ENCODE measurements at regions not wholly inside any gene's neighbourhood (a gene's known extent, or its start where the extent isn't known, plus 50 kb on each side); places are given as distances from the start of the nearest gene placed in this dataset.
A peak's percentile ranks its signal among the peaks of the same experiment; 100 is the strongest.

DNA sequence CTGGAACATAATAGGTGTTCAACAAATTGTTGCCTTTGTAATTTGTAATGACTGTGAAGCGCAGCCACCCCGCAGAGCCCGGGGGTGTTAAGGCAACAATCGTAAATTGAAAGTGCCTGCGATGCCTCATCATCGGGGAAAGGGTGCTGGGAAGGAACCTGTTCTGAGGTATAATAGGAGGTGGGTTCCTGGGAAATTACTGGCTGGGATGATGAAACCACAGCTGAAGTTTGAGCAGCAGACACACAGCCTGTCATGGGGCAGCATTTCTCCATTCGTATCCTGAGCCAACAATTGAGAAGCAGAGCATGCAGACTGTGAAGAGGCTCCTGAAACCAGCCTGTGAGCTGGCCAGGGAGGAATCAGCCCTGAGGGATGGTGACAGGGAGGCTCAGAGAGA lies 404.0 kb upstream of the MYT1L start:
- Histone ChIP-seq H3K9me2 (no peaks in the 10 kb centered on the region), H3K9ac (no peak overlapping the region), H3K4me3 (ENCODE audit: low read depth in 2 of 2, low read length in 1 of 2) (no peak overlapping the region), H3K9me3 (no peaks in the 10 kb centered on the region), H3K4me1 (ENCODE audit: control insufficient read depth in 1 of 2, insufficient read depth in 2 of 2, low read depth in 1 of 2, low read length in 1 of 2) (peaks cover 0 to 28% of the 10 kb centered on the region in 2 experiments; a peak in 2 of 4 replicates), H4K20me1 (ENCODE audit: insufficient read depth) (no peaks in the 10 kb centered on the region), H3K79me2 (ENCODE audit: insufficient read depth) (no peaks in the 10 kb centered on the region), H3K27ac (ENCODE audit: low read depth in 2 of 2, low read length in 1 of 2) (peak overlapping the region in 1 of 2 experiments; percentile 68; a peak in 2 of 4 replicates), H3K36me3 (replicated peaks in 1 of 2; ENCODE audit: control insufficient read depth in 1 of 2, insufficient read depth in 2 of 2, low read length in 1 of 2) (no peaks in the 10 kb centered on the region), H3F3A (replicated peaks; ENCODE audit: insufficient read depth) (no peaks in the 10 kb centered on the region), H3K4me2 (no peak overlapping the region), H3K27me3 (ENCODE audit: insufficient read depth) (no peaks in the 10 kb centered on the region), H2AFZ (ENCODE audit: low read depth) (no peak overlapping the region)
- TF ChIP-seq, protein P1, sequence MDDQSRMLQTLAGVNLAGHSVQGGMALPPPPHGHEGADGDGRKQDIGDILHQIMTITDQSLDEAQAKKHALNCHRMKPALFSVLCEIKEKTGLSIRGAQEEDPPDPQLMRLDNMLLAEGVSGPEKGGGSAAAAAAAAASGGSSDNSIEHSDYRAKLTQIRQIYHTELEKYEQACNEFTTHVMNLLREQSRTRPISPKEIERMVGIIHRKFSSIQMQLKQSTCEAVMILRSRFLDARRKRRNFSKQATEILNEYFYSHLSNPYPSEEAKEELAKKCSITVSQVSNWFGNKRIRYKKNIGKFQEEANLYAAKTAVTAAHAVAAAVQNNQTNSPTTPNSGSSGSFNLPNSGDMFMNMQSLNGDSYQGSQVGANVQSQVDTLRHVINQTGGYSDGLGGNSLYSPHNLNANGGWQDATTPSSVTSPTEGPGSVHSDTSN (IDR thresholded peaks at IDR 0.05), result no peak
- TF ChIP-seq MEF2A (IDR thresholded peaks at IDR 0.05; ENCODE audit: borderline replicate concordance, low read depth), result no peak
- DNase-seq, result peak; percentile 67
- ChIA-PET CTCF (no interaction called here), POLR2A (no interaction called here)
- 58% methylated on average over 7 of the region's 7 CpGs for WGBS (ENCODE audit: low lambda C conversion rate)

DNA sequence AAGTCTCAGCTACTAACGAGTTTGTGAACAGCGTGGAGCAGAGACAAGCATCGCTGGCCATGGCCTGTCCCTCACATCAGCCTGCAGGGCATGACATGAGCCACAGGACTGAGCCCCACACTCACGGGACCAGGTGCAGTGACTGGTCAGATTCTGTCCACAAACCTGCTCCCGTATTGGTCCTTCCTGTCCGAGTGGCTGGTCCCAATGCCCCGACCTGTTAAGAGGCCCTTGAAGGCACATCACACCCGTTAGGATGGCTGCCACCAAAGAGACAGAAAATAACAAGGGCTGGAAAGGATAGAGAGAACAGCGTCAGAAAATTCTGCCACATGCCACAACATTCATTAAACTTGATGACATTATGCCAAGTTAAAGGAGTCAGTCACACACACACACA lies 403.2 kb upstream of the MYT1L start:
- H3K27ac ChIP-seq (ENCODE audit: low read depth in 2 of 2, low read length in 1 of 2), result peak overlapping the region in 1 of 2 experiments; percentile 51; a peak in 1 of 4 replicates
- H3K4me3 ChIP-seq (ENCODE audit: low read depth in 2 of 2, low read length in 1 of 2), result no peak overlapping the region
- no peaks in the 10 kb centered on the region for H4K20me1 ChIP-seq (ENCODE audit: insufficient read depth)
- no peak for DNase-seq
- no peak overlapping the region for H3K4me2 ChIP-seq
- H2AFZ ChIP-seq (ENCODE audit: low read depth), result no peak overlapping the region
- ChIA-PET POLR2A (no interaction called here), CTCF (interaction anchor here (1.0 kb wide), 2 partner anchors 9 to 100 kb away, joined by 3 read pairs; no protein-coding TSS in a partner anchor)
- H3K9me3 ChIP-seq, result no peaks in the 10 kb centered on the region
- no peaks in the 10 kb centered on the region for H3K36me3 ChIP-seq (replicated peaks in 1 of 2; ENCODE audit: control insufficient read depth in 1 of 2, insufficient read depth in 2 of 2, low read length in 1 of 2)
- H3K4me1 ChIP-seq (ENCODE audit: control insufficient read depth in 1 of 2, insufficient read depth in 2 of 2, low read depth in 1 of 2, low read length in 1 of 2), result peaks cover 0 to 28% of the 10 kb centered on the region in 2 experiments; a peak in 2 of 4 replicates
- WGBS (ENCODE audit: low lambda C conversion rate), result 26% methylated on average over 9 of the region's 9 CpGs
- TF ChIP-seq MXI1 (IDR thresholded peaks at IDR 0.05; ENCODE audit: low read depth, low read length), result no peak
- no peak for TF ChIP-seq SMC3 (IDR thresholded peaks at IDR 0.05; ENCODE audit: low read depth, low read length)
- no peak for TF ChIP-seq FOSL2 (IDR thresholded peaks at IDR 0.05; ENCODE audit: borderline replicate concordance, low read depth)
- no peak for TF ChIP-seq CHD2 (IDR thresholded peaks at IDR 0.05; ENCODE audit: low read length, partially characterized antibody)
- no peak for TF ChIP-seq RFX5 (IDR thresholded peaks at IDR 0.05; ENCODE audit: low read length)
- no peaks in the 10 kb centered on the region for H3K27me3 ChIP-seq (ENCODE audit: insufficient read depth)
- H3K79me2 ChIP-seq (ENCODE audit: insufficient read depth), result no peaks in the 10 kb centered on the region
- no peaks in the 10 kb centered on the region for H3K9me2 ChIP-seq
- no peak overlapping the region for H3K9ac ChIP-seq
- no peaks in the 10 kb centered on the region for H3F3A ChIP-seq (replicated peaks; ENCODE audit: insufficient read depth)

DNA sequence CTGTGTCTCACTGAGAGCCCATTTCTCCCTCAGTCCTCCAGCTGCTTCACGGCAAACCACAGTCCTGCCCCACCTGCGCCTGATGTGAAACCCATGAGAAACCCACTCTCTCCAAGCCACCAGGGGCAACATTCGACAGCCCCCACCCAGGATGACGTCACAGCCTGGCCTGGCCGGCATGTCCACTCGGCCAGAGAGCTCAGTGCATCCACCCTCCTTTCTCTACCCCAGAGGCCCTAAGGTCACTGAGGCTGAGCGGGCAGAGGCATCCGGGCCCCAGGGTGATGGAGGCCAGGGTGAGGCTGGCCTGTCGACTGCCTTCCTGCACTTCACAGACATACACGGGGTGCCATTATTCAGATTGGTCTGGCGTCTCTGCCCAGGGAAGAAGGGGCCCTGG lies 402.7 kb upstream of the MYT1L start:
- H3K79me2 ChIP-seq (ENCODE audit: insufficient read depth), result no peaks in the 10 kb centered on the region
- TF ChIP-seq SIN3A (IDR thresholded peaks at IDR 0.05; ENCODE audit: borderline replicate concordance, low read depth, low read length), result no peak
- no peak for TF ChIP-seq GATA2 (CRISPR knock-in tag; IDR thresholded peaks at IDR 0.05)
- no peak for TF ChIP-seq SMC3 (IDR thresholded peaks at IDR 0.05; ENCODE audit: low read depth, low read length)
- TF ChIP-seq, protein P1 (IDR thresholded peaks at IDR 0.05), result no peak
- no peak for TF ChIP-seq RXRA (IDR thresholded peaks at IDR 0.05; ENCODE audit: borderline replicate concordance, low read depth)
- no peak for TF ChIP-seq TCF12 (IDR thresholded peaks at IDR 0.05)
- no peak for TF ChIP-seq NRF1 (IDR thresholded peaks at IDR 0.05; ENCODE audit: low read depth, low read length)
- TF ChIP-seq NFIC (IDR thresholded peaks at IDR 0.05; ENCODE audit: borderline replicate concordance), result no peak
- peak overlapping the region in 1 of 2 experiments; percentile 51; a peak in 1 of 4 replicates for H3K27ac ChIP-seq (ENCODE audit: low read depth in 2 of 2, low read length in 1 of 2)
- no peak for DNase-seq
- H4K20me1 ChIP-seq (ENCODE audit: insufficient read depth), result no peaks in the 10 kb centered on the region
- no peaks in the 10 kb centered on the region for H3F3A ChIP-seq (replicated peaks; ENCODE audit: insufficient read depth)
- 51% methylated on average over 9 of the region's 11 CpGs for WGBS (ENCODE audit: low lambda C conversion rate)
- H3K27me3 ChIP-seq (ENCODE audit: insufficient read depth), result no peaks in the 10 kb centered on the region
- no peak overlapping the region for H3K4me2 ChIP-seq
- no peaks in the 10 kb centered on the region for H3K9me3 ChIP-seq
- H2AFZ ChIP-seq (ENCODE audit: low read depth), result no peak overlapping the region
- no peaks in the 10 kb centered on the region for H3K36me3 ChIP-seq (replicated peaks in 1 of 2; ENCODE audit: control insufficient read depth in 1 of 2, insufficient read depth in 2 of 2, low read length in 1 of 2)
- H3K9ac ChIP-seq, result no peak overlapping the region
- POLR2A ChIA-PET, result interaction anchor here (0.7 kb wide), 1 partner anchor 31 kb away, joined by 3 read pairs; no protein-coding TSS in a partner anchor
- CTCF ChIA-PET, result interaction anchor here (1.0 kb wide), 2 partner anchors 9 to 100 kb away, joined by 3 read pairs; no protein-coding TSS in a partner anchor
- H3K4me3 ChIP-seq (ENCODE audit: low read depth in 2 of 2, low read length in 1 of 2), result no peak overlapping the region
- peaks cover 0 to 28% of the 10 kb centered on the region in 2 experiments; a peak in 2 of 4 replicates for H3K4me1 ChIP-seq (ENCODE audit: control insufficient read depth in 1 of 2, insufficient read depth in 2 of 2, low read depth in 1 of 2, low read length in 1 of 2)
- H3K9me2 ChIP-seq, result no peaks in the 10 kb centered on the region
